Right ventricle myocardium inferior (tissue), 1 donor: ENCODE measurements at regions not wholly inside any gene's neighbourhood (a gene's known extent, or its start where the extent isn't known, plus 50 kb on each side); places are given as distances from the start of the nearest gene placed in this dataset.
A peak's percentile ranks its signal among the peaks of the same experiment; 100 is the strongest.

Experiments used
- ATAC-seq: fragments of 200-7000 bp; cut with Tn5 transposase; one replicate; pipeline ENCODE4 v1.9.1; 2020; ENCODE audit warnings: mild to moderate bottlenecking, moderate library complexity
- DNase-seq: peaks from one replicate; pipeline ENCODE4 v3.0.0; 2021; ENCODE audit errors: missing footprints
- intact Hi-C: fragments of 100-400 bp; cut with DNase I; formaldehyde crosslinking; loops from one replicate; pipeline ENCODE4 v1.11.0; 2022
- donor health status: DM: no; HTN: yes; CAD: no; lungs with severe emphysema.

DNA sequence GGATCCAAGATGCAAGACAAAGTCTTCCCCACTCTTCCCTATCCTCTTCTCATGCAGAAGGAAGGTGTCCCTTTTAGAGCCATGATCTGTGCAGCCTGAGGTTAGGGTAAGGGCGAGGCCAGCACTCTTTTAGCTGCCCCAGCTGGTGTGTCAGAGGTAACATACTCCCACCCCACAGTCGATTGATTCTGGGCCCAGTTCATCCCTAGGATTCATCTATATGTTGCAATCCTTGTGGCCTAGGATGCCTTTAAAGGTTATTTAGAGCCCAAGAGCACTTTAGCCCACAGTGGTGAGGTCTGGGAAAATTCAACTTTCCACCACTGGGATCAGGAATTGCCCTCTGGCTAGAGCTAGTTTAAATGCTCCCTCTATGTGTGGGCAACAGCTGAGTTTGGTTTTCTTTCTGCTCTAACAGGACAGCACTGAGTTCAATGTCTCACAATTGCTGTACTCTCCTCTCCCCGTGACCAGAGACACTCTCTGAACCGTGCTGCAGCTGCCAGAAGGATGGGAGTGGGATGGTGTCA lies 201.3 kb upstream of the SERP2 start:
- DNase-seq (no peak), ATAC-seq (no peak)
- intact Hi-C loops: no loop called here

DNA sequence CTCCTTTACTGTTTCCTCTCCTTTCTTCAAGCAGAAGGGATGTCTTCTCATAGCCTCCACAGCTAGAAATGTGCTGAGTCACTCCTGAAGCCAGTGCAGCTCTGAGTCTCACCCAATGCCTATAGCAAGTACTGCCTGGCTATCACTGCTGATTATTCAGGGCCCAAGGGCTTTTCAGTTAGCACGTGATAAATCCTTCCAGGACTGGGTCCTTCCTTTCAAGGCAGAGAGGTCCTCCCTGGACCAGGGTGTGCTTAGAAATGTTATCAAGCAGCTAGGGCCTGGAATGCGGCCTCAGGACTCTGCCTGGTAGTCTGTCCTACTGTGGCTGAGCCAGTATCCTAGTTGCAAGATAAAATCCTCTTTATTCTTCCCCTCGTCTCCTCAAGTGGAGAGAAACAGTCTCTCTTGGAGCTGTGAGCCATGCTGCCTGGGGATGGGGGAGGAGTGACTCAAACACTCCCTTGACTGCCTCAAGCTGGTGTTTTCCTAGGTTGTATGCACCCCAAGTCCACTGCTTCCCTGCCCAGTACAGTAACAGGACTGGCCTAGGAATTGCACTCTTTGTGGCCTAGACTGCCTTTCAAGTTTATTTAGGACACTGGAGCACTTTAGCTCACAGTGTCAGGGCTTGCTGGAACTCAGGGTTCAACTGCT lies 198.7 kb upstream of the SERP2 start:
- intact Hi-C loops: no loop called here
- ATAC-seq: peak; percentile 64
- no peak for DNase-seq

DNA sequence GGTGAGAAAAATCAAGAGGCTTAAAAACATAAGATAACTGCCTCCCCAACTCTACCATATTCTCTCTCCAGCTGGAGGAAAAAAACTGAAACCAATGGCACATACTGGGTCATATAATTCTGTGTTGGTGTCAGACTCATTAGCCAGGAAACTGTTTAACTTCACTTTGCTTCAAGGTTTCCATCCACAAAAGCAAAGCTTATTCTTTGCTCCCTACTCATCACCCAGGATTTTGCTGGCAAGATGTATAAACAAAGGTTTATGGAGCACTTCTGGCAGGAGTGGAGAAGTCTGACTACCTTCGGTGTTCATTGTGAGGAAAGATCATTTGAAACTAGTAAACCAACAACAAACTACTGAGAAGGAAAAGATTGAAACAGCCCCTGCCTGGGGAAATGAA lies 197.5 kb upstream of the SERP2 start:
- intact Hi-C loops: no loop called here
- ATAC-seq: no peak
- DNase-seq: no peak

DNA sequence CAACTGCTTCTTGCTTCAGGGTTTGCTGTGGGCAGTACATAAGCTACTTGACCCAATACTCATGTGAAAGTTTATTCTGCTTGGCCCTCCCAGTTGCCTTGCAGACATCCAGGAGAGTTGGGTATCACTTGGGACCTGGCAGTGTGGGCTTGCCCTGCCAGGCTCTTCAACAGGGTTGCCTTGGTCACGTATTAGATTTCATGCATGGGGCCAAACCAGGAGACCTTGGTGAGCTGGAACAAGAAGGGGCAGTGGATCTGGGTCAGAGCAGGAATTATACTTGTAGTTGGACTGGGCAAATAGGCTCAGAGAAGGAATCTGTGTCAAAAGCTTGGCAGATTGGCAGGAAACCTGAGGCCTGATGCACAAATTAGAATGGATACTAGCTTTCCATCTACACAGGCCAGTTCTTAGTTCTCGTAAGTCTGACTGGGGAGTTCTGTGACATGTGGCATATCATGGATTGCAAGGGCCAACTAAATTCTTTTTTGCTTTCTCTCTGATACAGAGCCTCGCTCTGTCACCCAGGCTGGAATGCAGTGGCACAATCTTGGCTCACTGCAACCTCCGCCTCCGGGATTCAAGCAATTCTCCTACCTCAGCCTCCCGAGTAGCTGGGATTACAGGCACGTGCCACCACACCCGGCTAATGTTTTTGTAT lies 192.6 kb upstream of the SERP2 start:
- no peak for DNase-seq
- intact Hi-C loops: no loop called here
- no peak for ATAC-seq

DNA sequence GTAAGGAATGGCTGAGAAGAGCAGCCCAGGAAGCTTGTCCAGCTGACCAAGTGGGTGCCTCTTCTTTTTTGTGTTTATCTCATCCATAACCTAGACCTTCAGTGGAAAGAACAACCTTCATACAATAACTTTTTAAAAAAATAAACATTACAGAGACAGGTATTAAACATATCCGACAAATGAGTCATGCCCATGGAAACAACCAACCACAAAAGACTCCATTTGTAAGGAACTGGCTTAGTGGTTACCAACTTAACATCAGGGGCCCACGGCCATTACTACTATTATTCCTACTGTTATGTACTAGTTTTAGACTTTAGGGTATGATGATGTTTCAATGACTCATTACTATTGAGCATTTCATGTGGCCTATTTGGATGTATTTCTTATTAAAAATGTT lies 191.7 kb upstream of the SERP2 start:
- DNase-seq (no peak), ATAC-seq (no peak)
- intact Hi-C loops: no loop called here

DNA sequence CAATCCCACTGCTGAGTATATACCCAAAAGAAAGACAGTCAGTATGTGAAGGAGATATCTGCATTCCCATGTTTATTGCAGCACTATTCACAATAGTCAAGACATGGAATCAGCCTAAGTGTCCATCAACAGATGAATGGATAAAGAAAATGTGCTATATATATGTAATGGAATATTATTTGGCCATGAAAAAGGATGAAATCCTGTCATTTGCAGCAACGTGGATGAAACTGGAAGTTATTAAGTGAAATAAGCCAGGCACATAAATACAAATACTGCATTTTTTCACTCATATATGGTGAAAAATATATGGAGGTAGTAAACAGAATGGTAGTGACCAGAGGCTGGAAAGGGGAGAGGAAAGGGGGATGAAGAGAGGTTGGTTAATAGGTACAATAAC lies 188.9 kb upstream of the SERP2 start:
- DNase-seq: no peak
- intact Hi-C loops: no loop called here
- no peak for ATAC-seq

DNA sequence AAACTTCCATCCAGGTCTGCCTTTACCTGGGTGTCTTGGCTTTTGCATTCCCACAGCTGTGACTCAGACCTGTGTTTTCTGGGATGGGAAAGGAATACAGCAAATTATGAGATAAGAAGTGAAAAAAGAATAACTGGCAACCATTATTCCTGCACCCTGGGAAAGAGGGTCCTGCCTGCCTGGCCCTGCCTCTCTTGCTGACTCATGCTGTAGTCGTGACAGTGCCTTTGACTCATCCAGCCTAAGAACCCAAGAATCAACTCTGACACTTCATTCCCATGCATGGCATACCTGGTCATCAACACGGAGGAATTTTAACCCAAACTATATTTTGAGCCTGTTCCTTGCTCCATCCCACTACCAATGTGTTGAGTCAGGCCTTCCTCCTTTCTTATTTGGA lies 185.4 kb upstream of the SERP2 start:
- no peak for ATAC-seq
- intact Hi-C loops: no loop called here
- DNase-seq: no peak

DNA sequence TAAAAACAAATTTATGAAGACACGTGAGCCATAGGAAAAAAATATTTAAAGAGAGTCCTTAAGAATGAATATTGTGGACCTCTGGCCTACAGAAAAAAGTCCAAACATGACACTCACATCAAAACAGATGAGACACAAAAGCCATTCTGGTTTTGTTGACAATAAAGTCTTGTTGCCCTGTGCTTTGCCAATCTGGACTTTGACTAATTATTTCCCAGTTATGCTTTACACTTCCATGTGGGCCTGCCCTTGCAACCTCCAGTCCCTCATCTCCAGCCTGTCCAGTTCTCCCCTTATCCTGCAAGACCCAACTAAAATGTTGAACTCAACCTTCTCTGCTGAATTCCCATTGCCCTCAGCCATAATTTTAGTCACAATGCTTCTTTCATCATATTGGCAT lies 184.5 kb upstream of the SERP2 start:
- DNase-seq (no peak), ATAC-seq (no peak)
- intact Hi-C loops: no loop called here

DNA sequence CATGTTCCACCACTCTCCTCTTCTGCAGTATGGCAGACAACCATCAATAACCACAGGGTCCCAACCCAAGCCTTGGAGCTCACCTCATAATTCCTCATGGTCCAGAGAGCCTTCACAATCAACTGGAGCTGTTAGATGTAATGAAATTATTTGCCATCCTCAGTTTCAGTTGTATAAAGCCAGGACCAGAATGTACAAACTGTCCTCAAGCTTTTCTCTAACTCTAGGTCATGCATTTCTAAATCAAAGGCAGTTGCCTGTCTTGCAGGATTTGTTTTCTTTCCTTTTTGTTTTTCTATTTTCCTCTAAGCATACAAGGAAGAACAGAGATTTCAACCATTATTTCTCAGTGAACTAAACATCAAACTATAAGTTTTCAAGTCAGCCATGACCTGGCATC lies 182.5 kb upstream of the SERP2 start:
- DNase-seq (no peak), ATAC-seq (peak; percentile 44)
- intact Hi-C loops: loop anchor here (2.0 to 5.0 kb wide), 4 partner anchors 46 to 246 kb away; no protein-coding TSS in a partner anchor

DNA sequence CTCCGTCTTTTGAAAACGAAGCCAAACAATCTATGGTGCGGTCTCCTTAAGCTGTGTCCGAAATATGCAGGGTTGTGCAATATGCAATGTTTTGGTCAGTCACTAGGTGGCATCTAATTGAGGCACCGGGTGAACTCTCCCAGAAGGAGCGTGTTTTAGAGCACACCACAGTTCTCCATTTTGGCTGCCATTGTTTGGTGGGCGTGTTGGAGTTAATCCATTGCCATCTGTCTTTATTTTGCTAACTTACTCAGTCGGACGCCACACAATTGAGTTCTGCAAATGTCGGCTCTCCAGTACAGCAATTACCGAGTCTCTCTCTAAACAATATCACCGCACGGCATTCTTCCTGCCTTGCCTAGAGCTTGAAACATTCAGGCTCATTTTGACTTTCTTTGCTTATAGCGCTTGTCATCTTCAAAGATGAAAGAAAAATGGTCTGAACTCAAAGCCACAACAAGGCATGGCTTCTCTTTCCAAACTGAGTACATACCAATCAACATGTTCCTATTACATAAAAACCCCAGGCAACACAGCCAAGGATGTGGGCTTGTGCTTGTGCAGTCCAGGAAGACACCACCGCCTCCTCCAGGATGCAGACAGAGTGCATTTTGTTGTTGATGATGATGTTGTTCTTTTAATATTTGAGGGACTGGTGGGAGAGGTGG lies 182.0 kb upstream of the SERP2 start:
- intact Hi-C loops: loop anchor here (2.0 to 5.0 kb wide), 4 partner anchors 45 to 245 kb away; no protein-coding TSS in a partner anchor
- ATAC-seq (peak; percentile 93), DNase-seq (no peak)

DNA sequence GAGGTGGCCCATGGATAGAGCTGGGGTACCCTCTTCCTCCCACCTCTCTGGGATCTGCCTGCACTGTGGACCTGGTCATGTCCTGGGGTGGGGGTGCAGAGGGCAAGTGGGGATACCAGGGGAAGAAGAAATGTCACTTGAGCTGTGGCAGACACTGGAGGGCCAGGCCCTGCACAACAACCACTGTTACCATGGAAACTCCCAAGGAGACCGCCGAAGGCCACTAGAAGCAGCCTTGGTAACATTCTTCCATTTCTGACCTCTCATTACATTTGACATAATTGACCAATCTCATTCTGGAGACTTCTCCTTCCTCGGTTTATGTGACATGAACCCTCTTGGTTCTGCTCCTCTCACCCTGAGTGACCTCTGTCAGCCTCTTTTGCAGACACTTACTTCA lies 179.9 kb upstream of the SERP2 start:
- intact Hi-C loops: loop anchor here (5.0 kb wide), 1 partner anchor 114 kb away; no protein-coding TSS in a partner anchor
- no peak for DNase-seq
- no peak for ATAC-seq

DNA sequence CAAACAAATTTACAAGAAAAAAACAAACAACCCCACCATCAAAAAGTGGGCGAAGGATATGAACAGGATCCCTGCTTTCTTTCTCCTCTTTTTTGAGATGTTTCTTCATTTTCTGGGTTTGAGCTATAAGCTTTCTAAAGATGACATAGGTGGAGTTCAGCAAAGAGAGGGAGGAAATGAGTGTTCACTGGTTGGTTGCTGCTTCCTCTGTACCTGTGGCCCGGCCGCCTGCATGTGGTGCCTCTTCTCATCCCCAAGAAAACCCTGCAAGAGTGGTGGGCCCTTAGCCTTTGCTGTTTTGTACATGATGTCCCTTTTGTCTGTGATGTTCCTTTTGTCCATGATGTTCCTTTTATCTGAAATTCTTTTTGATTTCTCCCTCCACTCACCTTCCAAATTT lies 178.4 kb upstream of the SERP2 start:
- ATAC-seq (no peak), DNase-seq (no peak)
- intact Hi-C loops: loop anchor here (5.0 kb wide), 3 partner anchors 97 to 288 kb away; no protein-coding TSS in a partner anchor

DNA sequence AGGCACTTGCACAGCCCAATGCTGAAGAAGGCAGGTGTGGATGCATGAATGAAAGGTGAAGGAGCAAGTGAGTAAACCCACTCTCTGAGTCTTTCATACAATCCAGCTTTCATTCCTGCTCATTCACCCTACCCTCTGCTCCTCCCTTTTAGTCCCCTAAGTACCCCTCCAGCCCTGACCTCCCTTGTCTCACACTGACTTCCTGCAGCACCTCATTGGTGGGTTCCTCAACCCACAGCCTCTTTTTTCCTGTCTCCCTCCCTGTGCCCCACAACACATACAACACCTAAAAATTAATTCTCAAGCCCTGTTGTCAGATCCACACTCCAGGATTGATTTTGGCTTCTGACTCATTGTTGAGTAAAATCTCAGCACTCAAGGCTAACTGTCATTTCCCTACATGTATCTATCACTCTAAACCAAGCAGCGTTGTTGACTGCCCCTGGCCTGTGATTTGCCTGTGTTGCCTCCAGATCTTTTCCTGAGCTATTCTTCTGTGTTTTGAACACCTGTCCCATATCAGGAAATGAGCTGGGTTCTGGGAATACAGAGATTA lies 177.3 kb upstream of the SERP2 start:
- intact Hi-C loops: loop anchor here (5.0 kb wide), 3 partner anchors 96 to 289 kb away; no protein-coding TSS in a partner anchor

DNA sequence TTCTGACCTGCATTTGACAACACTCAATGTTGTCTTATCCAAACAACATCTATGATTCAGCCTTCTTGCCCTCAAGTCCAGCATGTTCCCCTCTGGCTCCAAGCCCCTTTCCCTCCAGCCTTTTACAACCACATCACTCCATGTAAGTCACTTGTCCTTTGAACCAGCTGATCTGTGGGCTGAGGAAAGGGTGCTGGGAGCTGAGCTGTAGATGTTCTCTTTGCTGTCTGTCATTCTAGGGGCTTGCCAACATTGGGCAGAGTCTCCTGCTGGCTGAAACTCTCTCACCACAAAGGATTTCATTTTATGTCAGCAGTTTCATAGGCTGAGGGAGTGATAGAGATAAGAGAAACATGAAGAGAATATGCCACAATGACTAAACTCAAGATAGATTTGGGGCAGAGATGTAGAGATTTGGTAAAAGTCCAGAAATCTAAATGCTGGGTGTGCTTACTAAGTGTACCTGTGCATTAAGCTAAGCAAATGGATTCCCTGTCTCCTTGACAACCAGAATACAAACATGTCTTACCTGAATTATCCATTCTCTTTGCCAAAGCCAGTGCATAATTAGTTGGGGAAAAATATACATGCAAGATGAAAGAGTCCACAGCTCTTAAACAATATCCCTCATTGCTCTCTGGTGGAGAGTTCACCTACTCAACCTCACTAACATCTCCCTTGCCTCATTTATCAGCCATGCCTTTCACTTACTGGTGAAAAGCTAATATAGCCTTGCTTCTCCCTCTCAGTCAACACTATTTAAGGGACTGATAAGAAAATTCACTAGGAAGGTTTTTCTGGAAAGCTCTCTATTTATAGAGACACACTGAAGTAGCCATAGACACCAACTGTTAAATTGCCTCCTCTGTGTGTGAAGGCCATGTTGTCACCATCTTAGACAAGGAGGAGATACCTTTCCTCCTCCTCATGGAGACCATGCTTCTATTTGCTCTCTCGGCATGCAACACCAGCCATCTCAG lies 175.5 kb upstream of the SERP2 start:
- intact Hi-C loops: loop anchor here (2.0 to 5.0 kb wide), 4 partner anchors 94 to 291 kb away; no protein-coding TSS in a partner anchor
- ATAC-seq: peak; percentile 37
- DNase-seq: no peak

More for the DNA sequence above, 177.3 kb upstream of the SERP2 start:
- DNase-seq (no peak), ATAC-seq (no peak)

DNA sequence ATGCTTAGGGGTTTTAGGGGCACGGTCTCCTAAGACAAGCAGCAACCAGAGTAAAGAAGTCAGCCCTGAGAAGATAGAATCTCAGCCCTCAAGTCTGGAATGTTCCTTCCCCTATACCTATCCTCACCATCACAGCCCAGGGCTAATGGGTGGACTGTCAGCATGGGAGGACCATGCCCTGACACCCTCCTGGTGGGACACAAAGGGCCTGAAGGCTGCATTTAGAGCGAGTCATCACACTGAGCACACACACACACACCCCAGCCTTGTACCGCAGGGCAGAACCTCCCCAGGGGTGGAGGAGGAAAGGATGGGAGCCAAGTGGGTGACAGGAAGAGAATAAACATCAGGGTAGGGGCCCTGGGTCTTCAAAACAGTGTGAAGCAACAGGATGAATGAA lies 174.8 kb upstream of the SERP2 start:
- DNase-seq (no peak), ATAC-seq (peak; percentile 12)
- intact Hi-C loops: loop anchor here (1.0 to 5.0 kb wide), 5 partner anchors 91 to 292 kb away; no protein-coding TSS in a partner anchor

DNA sequence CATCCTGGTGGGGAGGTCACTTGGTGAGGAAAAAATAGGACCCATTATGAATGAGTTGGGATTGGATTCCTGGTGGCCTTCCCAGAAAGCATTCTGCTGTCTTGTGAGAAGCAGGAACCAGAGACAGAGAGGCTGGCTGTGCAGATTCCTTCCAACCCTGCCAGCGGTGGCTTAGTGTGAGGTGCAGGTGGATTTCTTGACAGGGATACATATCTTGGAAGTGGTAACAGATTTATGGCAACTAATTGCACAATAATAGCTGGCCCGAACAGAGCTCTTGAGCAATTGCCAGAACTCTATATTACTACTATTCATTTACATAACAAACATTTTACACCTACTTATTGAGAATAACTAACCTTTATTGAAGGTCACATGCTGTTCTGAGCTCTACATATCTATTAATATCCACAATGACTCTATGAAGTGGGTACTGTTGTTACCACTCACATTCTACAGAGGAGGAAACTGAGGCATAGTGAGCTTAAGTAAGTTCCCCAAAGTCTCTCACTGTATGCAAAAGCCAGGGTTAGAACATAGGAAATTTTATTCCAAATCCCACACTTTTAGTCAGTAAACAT lies 173.9 kb upstream of the SERP2 start:
- ATAC-seq: peak; percentile 82
- no peak for DNase-seq
- intact Hi-C loops: loop anchor here (1.0 to 5.0 kb wide), 5 partner anchors 91 to 292 kb away; no protein-coding TSS in a partner anchor

DNA sequence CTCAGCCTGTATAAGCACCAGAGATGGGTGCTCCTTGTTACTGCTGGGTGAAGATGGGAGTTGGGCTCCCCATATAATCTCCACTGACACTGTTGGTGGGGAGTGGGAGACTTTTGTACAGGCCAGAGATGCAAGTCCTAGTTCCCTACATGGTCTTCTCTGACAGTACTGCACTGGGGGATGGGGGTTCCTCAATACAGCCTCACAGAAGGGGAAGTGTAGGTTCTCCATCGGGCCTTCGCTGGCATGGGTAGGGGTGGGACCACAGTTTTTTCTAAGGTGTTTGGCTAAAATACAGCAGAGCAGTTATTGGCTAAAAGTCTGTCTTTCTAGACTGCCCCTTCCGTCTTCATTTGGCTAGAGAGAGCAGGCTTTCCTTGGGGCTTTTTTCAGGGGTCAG lies 167.2 kb upstream of the SERP2 start:
- ATAC-seq (no peak), DNase-seq (no peak)
- intact Hi-C loops: no loop called here

DNA sequence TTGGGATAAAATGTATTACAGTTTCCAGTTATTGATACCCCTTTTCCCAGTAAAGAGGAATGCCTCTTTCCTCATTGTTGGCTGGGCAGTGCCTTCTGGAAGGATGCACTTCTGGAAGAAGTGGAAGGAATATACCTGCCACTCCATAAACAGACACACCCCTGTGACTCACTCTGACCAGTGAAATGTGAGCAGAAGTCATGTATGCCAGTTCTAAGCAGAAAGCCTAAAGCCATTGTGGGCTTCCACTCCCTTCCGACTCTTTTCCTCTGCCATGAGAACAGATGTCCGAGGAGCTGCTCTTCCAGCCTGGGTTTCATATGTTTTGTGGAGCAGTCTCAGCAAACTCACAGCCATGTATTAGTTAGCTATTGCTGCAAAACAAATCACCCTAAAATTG lies 166.1 kb upstream of the SERP2 start:
- intact Hi-C loops: no loop called here
- DNase-seq (no peak), ATAC-seq (no peak)
